ENCODE measurements at regions not wholly inside any gene's neighbourhood (a gene's known extent, or its start where the extent isn't known, plus 50 kb on each side); places are given as distances from the start of the nearest gene placed in this dataset.
"Not testable (repeated sequence)": the region's sequence is repeated elsewhere in the genome, so short reads cannot be mapped to it uniquely, and the experiment has no call there.

DNA sequence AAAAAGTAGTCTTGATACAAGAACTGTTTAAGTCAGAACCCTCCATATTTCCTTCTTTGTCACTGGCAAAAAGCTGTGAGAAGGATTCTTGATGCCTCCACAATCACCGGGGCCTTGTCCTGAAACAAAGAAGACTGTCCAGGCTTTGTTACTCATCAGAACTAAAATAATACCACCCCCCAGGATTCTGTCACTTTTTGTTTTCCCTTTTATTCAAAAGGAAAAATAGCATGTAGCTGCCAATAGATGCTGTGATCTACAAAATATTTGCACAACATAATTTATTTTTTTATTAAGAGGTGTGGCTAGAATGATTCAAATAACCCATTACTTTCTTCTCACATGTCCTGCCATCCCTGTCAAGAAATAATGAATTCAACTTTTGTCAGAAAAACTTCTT lies 173.7 kb downstream of the LYPLAL1 start:
- no peak for DNase-seq

DNA sequence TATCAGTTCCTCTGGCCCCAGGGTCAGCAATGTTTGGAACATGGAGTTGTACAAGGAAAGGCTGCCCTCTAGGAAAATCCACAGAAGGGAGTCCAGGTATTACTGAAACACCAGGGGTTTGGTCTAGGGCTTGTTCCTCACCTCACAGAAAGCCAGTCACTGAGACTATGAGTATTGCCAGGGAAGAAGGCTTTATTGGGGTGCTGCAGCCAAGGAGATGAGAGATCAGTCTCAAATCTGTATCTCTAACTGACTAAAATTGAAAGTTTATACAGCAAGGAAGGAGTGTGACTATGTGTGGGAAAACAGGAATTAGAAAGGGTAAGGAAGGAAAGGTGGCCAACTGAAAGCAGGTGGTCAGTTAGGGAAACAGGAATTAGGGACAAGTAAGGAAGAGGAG lies 172.3 kb downstream of the LYPLAL1 start:
- no peak for DNase-seq

GRCh38 chr1:219342836-219343235 lies 169.2 kb downstream of the LYPLAL1 start:
- DNase-seq = no peak

DNA sequence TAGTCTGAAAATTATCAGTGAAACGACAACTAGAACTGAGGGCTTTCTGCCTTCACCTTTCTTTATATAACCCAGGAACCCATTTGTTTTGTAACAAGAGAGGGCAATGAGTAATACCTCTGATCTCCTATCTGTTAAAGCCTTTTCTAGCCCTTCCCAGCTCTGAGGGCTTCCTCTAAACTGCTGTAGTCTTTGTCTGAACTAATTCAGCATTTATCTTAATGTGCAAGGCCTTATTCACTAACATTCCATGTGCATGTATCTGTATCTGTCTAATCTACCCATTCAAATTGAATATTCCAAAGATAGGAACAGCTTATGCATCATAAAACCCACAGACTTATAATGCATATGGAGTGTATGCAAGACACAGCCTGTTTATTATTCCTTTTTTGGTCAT lies 167.1 kb downstream of the LYPLAL1 start:
- no peak for DNase-seq

GRCh38 chr1:219339466-219339865 lies 165.8 kb downstream of the LYPLAL1 start:
- no peak for DNase-seq

DNA sequence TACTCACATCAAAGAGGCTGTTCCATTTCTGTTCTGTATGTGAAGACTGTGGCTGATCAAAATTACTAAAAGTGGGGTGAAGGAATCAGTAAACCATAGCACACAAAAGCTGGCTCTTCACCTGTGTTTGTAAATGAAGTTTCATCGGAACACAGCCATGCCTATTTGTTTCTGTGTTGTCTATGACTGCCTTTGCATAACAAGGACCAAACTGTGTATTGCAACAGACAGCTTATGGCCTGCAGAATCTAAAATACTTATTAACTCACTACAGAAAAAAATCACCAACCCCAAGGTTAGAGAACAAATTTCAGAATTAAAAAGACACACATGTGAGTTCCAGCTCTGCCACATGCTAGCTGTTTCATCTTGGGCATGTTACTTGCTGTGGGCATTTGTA lies 163.9 kb downstream of the LYPLAL1 start:
- no peak for DNase-seq

- no peak for DNase-seq
Observed at GRCh38 chr1:219333626-219334025, 159.9 kb downstream of the LYPLAL1 start.

DNA sequence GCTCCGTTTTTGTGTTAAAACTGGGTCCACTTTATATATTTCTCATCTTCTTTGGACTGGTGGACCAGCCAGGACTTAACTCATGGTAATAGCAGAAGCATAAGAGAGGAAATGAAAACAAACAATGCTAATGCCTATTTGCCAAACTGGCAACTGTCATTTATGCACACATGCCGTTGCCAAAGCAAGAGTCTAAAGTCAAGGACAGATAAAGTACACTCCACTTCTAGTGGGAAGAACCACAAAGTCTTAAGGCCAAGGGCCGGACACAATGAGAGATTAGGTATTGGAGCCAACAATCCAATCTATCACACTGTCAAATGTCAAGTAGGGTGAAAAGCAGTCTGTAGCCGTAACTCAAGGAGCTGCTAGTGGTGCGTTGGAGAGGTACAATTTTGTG lies 157.7 kb downstream of the LYPLAL1 start:
- no peak for DNase-seq

DNA sequence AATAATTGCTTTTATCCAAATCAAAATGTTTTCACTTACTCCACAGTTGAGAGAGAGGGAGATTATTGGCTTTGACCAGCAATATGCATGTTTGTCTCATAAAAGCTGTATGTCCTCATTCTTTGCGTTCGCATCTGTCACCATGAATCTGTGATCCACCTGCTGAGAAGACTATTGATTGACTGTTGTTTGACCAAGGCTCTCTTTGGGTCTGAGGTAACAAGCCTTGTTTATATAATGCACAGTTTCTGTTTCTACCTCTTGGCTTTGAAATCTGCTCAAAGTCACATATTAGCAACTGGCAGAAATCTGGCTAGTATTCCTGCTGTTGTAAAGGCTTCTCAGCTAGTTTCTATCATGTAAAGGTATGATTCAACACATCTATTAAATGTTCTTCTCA lies 157.0 kb downstream of the LYPLAL1 start:
- DNase-seq = no peak

GRCh38 chr1:219330001-219330400 lies 156.3 kb downstream of the LYPLAL1 start:
- DNase-seq = no peak

DNA sequence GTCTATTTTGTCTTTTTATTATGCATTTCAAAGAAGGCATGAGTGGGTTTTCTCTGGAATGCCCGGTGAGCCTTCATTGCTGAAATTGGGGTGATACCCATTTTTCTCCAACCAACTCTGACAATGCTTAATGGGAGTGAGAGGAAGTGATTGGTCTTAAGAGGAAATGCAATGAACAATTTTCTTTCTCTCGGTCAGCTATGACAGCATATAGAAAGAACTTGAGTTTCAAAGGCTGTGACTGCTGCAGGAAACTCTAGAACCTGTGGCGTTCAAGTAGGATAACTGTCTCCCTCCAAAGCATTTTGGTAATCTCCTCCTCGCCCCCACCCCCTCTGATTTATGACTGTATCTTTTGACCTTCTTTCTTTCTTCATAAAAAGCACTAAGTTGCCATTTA lies 155.9 kb downstream of the LYPLAL1 start:
- DNase-seq = no peak

GRCh38 chr1:219326843-219327242 lies 153.2 kb downstream of the LYPLAL1 start:
- no peak for DNase-seq

DNA sequence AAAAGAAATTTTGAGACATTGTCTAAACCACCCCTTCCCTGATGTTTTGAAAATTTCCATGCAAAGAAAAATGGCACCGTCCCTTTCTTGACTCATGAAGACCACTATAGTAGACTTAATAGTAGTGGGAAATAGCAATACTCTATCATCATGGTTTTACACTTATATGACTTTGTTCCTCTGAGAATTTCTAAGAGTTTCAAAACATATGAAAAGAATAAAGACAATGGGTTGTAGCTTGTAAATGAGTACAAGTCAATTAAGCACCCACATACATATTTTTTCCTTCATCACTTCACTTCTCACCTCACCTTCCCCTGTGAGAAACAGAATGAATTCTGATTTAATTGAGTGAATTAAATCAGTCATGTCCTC lies 151.7 kb downstream of the LYPLAL1 start:
- no peak for DNase-seq

DNA sequence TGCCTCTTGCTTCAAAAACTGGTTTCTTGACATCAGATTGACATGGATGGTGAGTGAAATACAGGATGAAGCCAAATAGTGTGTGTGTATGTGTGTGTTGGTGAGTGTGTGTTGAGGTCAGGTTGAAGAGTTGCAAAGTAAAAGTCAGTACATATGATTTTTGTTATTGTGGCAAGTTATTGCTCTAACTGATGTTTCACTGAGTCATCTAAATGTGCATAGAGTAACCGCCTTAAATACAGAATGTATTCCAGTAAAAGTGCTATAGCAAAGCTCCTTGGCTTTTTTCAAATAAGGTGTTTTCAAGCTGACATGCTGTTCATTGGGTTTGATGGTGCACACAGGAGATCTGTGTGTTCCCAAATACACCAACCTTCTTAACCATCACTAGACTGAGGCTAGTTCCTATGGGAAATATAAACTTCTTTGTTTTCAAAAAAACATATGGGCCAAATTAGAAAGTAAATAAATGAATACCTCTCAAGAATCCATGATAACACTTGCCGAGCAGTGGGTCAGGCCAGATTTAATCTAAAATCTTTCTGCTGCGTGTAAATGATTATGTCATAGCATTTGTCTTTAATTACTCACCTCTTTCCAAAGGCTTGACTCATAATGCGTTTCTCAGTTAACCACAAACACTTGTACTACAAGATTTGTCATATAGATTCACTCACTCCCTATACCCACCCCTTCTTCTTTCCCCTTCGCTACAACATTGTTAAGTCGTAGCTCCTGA lies 151.1 kb downstream of the LYPLAL1 start:
- peak; percentile 6 for DNase-seq

DNA sequence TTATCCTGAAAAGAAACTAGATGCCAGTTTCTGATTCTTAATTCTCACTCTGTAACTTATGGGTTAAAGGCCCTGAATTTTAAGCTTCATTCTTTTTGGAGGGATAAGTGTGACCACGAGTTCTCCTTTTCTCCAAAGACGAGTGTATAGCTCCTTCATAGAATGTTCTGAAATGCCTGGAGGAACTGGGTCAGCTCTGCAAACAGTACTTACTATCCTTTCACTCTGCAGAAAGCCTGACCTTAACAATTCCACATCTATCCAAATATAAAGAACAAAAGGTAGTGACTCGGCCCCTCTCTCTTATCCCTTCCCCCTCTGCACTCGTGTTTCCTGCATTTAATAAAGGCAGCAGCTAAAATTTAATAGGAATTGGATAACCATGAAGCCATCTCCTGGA lies 150.5 kb downstream of the LYPLAL1 start:
- no peak for DNase-seq

DNA sequence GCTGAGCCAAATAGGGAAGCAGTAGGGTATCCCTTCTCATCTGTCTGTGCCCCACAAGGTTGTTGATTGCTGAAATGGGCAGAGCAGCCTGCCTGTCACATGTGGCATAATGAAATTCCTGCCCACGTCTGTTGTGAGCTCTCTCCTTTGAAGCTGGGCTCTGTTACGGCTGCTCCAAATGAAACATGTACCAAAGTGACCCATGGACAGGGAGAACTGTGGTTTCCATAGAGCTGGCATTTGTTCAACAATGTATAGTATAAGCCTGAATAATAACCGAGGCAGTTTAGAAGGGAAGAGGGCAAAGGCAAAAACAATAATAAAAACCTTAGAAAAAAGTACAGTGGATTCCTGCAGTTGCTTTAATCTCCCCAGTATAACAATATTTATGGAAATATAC lies 149.7 kb downstream of the LYPLAL1 start:
- DNase-seq = no peak

DNA sequence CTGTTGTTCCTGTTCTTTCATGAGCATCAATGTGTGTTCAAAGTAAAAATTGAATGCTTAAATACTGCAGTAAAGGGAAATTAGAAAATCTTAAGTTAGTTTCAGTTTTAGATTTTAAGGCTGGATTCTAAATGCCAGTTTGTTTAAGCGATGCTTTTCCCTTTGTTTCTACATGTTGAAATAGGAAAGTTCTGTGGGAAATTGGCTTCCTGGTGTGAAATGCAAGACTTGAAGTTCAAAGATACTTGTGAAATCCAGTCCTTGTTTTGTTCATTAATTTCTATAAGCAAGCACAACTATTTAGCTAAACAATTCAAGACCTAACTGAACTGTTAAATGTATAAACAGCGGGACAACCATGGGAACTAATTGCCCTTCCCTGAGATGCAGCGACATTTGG lies 149.1 kb downstream of the LYPLAL1 start:
- no peak for DNase-seq

DNA sequence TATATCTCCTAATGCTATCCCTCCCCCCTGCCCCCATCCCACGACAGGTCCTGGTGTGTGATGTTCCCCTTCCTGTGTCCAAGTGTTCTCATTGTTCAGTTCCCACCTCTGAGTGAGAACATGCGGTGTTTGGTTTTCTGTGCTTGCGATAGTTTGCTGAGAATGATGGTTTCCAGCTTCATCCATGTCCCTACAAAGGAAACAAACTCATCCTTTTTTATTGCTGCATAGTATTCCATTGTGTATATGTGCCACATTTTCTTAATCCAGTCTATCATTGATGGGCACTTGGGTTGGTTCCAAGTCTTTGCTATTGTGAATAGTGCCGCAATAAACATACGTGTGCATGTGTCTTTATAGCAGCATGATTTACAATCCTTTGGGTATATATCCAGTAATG lies 146.9 kb downstream of the LYPLAL1 start:
- DNase-seq = not testable (repeated sequence)

GRCh38 chr1:219318826-219319225 lies 145.1 kb downstream of the LYPLAL1 start:
- no peak for DNase-seq

- no peak for DNase-seq
Observed at GRCh38 chr1:219317762-219318353, 144.2 kb downstream of the LYPLAL1 start.

DNA sequence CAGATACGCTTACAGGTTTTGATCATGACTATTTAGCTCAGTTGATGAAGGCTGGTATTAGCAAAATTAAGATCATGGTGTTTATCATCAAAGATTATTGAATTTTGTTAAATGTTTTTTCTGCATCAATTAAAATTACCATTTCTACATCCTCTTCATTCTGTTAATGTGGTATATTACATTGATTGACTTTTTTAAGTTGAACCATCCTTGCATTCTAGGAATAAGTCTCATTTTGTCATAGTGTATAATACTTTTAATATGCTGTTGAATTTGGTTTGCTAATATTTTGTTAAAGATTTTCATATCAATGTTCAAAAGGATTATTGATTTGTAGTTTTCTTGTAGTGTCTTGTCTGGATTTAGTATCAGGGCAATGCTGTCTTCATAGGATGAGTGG lies 142.4 kb downstream of the LYPLAL1 start:
- no peak for DNase-seq

DNA sequence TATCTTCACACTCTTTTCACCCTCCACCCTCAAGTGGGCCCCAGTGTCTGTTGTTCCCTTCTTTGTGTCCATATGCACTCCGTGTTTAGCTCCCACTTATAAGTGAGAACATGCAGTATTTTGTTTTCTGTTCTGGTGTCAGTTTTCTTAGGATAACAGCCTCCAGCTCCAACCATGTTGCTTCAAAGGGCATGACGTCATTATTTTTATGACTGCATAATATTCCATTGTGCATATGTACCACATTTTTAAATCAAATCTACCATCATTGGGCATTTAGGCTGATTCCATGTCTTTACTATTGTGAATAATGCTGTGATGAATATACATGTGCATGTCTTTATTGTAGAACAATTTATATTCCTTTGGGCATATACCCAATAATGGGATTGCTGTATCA lies 140.3 kb downstream of the LYPLAL1 start:
- DNase-seq = no peak

GRCh38 chr1:219312967-219313366 lies 139.3 kb downstream of the LYPLAL1 start:
- no peak for DNase-seq

- DNase-seq = no peak
Observed at GRCh38 chr1:219310181-219310728, 136.6 kb downstream of the LYPLAL1 start.

DNA sequence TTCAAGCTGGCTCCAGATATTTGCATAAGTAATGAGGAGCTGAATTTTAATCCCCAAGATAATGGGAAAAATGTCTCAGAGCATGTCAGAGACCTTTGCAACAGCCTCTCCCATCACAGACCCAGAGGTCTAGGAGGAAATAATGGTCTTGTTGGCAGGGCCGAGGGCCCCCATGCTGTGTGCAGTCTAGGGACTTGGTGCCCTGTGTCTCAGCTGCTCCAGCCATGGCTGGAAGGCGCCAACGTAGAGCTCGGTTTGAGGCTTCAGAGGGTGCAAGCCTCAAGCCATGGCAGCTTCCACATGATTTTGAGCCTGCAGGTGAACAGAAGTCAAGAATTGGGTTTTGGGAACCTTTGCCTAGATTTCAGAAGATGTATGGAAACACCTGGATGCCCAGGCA lies 134.7 kb downstream of the LYPLAL1 start:
- no peak for DNase-seq

Data from stimulated activated CD4-positive, alpha-beta T cell treated with anti-CD3 and anti-CD28 coated beads, Interleukin-15, amount 100 ng/mL, for 24 hours (primary cell).